SK-MEL-5 (cell line): ENCODE measurements at regions not wholly inside any gene's neighbourhood (a gene's known extent, or its start where the extent isn't known, plus 50 kb on each side); places are given as distances from the start of the nearest gene placed in this dataset.

Experiments
- small RNA-seq, 2 experiments: library from RNA; depleted of rRNA; stranded (forward); fragments of <200 nt; gene quantifications; one replicate each; pipeline ENCODE3, GENCODE V24; 2014

Small RNA genes lying in the stretch of these regions (small RNA-seq; reads per million reads assigned to genes)
- 0 reads per million in 2 experiments for gene MIR145
